GM19324 (cell line): ENCODE measurements at regions not wholly inside any gene's neighbourhood (a gene's known extent, or its start where the extent isn't known, plus 50 kb on each side); places are given as distances from the start of the nearest gene placed in this dataset.
"Not testable (repeated sequence)": the region's sequence is repeated elsewhere in the genome, so short reads cannot be mapped to it uniquely, and the experiment has no call there.

ENCODE experiments used
- ATAC-seq: cut with Tn5 transposase; IDR thresholded peaks from one replicate; pipeline ENCODE4 v1.9.1; 2021; ENCODE audit warnings: mild to moderate bottlenecking, moderate library complexity; ENCODE audit not compliant: unreplicated experiment, low FRiP score

DNA sequence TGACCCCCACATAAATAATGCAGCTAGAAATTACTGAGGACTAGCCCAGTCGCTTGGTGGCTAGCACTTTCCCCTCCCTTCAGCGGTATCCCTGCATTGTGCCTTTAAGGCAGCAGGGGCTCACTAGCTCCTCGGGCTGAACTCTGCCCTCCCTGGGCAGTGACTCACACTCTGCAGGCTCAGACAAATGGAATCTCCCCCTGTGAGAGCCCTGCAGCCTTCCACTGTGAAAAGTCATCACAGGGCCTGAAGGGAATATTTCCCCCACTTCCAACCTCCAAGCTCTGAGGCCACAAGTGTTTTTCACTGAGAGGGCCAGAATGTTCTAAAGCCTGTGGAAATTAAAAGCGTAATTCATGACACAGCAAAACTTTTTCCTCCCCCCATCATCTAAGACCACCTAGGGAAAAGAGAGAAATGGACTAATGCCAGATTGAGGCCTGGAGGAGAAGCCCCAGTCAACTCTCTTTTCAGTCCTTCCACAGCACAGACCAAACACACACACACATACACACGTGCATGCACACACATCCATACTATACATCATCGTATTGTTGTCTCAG is 93.6 kb upstream of the COL1A2 start:
- no peak for ATAC-seq

DNA sequence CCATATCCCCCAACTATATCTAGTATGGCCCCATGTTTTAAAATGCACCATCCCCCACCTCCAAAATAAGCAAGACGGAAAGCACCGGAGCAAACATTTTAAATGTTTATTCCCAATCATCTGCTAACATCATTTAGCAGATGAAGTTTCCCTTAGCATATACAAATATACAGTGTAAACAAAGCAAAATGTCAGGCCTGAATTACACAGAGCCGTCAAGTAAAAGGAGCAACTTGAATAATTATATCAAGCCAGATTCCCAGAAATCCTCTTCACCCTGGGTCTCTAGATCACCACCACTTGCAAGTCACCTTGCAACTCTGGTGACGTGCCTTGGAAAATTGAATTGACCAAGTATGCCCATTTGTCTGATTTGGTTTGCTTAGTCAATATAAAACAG is 91.6 kb upstream of the COL1A2 start:
- ATAC-seq, result no peak

DNA sequence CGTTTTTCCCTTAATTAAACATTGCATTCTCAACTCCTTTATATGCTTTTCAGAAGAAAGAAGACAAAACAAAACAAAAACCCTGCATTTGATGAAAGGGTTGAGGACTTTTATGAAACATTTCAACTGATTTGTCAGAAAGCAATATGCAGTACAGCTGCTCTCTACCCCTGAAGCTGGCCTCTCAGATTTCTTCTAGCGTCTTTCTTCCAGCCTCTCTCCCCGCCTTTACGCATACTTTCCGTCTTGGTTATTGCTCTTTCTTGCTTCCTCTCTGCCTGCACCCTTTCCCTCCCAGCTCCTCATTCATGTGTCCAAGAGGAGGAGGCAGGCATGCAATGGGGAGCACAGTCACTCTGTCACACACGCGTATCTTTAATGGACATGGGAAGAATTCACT is 91.0 kb upstream of the COL1A2 start:
- ATAC-seq, result no peak

DNA sequence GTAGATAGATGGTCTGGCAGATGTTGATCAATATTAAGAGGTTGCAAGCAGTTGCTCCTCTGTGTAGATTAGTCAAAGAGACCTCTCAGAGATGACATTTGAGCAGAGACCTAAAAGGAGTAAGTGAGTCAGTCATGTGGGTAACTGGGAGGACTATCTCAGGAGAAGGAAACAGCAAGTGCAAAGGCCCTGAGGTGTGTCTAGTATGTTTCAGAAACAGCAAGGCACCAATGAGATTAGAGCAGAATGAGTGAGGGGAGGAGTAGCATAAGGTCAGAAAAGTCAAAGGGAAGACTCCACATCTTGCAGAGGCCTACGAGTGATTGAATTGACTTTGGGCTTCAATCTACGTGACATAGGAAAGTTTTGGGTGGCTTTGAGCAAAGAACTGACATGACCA is 89.8 kb upstream of the COL1A2 start:
- ATAC-seq, result no peak

DNA sequence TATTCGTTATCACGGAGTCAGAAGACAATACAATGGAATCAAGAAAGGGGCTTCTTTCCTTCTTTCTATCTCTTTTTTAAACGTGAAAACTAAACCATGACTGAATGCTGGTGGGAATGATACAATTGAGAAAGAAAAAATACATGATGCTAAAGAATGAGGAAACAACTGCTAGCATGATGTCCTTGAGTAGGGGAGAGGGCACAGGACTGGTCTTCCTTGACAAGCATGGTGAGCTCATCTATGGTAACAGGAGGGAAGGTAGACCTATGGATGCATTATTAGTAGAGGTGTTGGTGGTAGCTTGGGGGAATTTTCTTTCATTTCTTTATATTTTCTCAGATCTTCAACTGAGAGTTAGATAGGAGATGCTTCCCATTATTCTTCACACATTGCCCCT is 88.9 kb upstream of the COL1A2 start:
- ATAC-seq, result no peak

DNA sequence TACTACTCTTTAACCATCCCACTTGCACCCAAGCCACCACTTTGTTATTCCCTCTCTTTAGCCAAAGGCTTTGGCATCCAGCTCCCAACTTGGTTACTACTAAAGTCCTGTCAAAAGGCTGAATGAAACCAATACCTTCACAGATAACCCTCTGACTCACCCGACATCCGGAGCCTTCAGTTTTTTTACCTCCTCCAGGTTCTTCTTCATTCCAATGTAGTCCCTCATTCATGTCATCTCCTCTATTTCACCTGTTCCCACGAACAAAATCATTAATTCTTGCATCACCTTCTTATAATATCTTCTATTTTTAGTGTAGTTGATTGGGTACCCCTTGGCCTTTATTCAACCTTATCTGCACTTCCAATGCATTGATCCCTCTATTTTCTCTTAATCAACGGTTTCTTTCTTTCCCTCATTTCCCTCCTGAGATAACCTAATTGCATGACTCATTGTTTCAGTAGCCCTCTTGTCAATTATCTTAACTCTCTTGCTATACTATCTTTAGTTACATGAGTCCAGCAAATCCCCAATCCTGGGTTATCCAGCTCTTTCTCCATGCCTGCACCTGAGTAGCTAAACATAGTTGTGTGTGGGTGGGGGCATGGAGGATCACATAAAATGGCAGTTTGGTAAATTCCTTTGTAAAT is 87.2 kb upstream of the COL1A2 start:
- ATAC-seq, result no peak

DNA sequence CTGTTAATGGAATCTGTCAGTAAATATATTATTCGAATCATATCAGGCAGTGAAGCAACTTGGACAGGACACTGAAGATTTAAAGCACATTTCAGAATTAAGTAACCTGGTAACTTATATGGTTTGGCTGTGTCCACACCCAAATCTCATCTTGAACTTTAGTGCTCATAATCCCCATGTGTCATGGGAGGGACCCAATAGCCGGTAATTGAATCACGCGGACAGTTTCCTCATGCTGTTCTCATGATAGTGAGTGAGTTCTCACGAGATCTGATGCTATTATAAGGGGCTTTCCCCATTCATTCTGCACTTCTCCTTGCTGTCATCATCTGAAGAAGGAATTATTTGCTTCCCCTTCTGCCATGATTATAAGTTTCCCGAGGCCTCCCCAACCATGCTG is 83.2 kb upstream of the COL1A2 start:
- no peak for ATAC-seq

DNA sequence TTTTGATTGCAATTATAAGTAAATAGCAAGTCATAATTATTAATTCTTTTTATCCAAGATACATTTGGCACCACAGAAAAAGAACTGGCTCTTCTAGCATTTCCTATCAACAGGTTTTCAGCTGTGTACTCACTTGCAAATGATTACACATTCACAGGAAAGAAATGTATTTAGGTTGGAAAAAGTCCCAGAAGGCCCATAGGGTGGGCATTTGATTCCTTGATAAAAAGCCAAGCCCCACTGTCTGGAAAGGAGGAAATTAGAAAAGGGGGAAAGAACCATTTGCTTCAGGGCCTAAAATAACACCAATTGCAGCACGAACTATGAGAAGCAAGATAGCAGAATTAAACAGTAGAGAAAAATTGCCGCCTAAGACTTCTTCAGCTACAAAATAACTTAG is 80.8 kb upstream of the COL1A2 start:
- ATAC-seq, result no peak

DNA sequence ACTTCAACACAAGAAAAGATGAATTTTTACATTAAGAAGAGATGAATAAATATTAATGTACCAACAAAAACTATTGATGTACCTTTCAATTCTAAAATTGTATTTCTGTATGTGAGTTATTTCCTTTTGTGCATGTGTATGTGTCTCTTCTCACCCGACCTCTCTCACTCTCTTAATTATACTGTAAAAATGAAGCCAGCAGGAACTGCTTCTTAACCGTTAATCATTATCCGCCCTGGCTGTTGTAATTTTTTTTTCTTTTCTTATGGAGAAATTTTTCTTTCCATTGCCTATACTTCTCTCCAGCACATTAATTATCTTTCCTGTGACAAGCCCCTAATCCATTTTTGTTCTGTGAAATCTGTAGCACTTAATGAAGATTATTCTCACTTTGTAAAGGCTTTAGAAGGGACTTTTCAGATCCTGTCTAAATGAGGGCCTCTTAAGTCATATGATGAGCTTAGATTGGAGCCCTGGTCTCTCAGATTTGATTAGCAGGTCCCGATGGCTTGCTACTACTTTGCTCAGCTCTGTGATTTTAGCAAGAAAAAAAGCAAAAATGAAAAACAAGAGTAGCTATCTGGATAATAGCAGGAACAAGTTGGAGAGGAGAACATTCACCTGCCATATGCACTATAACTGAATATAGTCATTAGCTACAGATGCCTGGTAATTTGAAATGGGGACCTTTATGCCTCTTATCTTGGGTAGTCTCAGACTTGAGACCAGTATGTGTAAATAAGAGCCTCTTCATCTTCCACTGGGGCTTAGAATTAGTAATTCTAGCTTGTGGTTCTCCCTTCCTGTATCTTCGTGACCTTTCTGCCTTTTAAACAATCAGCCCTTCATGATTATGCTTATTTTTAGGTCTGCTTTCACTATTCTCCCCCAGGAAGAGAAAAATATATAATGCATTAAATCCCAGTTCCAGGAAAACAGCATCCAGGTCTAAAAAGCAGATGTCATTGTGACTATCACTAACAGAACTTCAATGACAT is 80.0 kb upstream of the COL1A2 start:
- no peak for ATAC-seq

DNA sequence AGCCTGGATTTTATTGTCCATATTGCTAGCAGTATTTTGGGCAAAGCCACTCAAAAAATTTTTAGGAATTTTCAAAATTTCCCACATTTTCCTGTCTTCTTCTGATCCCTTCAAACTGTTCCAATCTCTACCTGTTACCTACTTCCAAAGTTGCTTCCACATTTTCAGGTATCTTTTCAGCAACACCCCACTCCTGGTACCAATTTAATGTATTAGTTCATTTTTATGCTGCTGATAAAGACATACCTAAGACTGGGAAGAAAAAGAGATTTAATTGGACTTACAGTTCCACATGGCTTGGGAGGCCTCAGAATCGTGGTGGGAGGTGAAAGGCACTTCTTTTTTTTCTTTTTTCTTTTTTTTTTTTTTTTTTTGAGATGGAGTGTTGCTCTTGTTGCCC is 73.6 kb upstream of the COL1A2 start:
- ATAC-seq, result not testable (repeated sequence)

DNA sequence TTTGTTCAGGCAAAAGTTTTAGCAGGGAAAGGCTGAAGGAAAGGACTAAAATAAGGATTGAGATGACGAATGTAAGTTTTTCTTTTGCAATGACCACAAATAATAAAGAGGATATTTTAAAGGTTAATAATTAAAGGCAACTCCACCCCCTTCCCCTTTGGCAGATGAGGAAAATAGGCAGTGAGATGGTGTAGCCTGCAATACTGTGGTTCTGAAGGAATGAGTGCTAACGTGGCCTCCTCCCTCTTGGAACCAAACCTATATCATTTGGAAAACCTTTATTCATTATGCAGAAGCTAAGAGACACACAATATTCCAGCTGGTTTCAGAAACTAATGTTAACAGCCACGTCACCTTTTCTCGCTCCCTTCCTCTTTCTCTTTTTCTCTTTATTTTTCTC is 70.9 kb upstream of the COL1A2 start:
- no peak for ATAC-seq

DNA sequence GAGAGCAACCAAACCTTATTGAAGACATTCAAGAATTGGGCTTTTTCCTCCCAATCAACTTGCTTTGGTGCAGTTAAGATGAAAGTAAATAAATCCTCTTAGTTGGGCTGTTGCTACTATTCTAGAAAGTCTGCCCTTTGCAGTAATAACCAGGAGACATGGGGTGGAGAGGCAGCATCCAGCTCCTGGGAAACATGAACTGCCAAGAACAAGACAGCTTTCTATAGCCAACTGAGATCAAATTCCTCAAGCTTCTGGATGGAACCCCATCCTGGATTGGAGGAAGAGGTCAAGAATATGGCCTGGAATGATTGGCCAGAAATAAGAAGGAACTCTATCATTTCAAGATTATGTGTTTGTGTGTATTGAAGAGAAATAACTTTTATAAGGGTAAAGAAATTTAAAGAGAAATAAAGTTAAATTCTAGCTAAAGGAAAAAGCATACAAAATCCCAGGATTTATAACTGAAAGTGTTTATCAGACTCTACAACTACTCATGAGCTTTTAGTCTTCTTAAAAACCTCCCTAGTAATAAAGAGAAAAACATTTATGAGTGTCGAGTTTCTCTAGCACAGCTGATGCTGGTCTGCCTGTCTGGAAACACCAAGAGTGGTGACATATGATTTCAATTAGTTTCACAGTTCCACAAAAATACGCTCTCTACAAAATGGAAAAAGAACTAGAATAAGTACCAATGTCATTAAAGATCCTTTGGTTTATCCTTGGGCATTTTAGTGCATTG is 70.1 kb upstream of the COL1A2 start:
- no peak for ATAC-seq

DNA sequence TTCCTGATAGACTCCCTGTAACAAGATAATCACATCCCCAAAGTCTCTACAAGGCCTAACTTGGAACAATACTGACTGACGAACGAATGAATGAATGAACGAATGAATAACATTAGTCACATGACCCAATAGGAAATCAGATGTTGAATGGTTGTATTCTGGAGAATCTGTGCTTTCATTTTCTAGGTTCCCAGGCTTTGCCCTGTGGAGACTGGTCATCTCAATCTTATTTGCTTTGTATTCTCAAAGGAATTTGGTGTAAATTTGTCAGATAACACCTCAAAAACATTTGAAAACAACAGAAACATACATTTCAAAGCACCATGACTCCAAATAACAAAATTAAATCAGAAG is 69.6 kb upstream of the COL1A2 start:
- no peak for ATAC-seq

DNA sequence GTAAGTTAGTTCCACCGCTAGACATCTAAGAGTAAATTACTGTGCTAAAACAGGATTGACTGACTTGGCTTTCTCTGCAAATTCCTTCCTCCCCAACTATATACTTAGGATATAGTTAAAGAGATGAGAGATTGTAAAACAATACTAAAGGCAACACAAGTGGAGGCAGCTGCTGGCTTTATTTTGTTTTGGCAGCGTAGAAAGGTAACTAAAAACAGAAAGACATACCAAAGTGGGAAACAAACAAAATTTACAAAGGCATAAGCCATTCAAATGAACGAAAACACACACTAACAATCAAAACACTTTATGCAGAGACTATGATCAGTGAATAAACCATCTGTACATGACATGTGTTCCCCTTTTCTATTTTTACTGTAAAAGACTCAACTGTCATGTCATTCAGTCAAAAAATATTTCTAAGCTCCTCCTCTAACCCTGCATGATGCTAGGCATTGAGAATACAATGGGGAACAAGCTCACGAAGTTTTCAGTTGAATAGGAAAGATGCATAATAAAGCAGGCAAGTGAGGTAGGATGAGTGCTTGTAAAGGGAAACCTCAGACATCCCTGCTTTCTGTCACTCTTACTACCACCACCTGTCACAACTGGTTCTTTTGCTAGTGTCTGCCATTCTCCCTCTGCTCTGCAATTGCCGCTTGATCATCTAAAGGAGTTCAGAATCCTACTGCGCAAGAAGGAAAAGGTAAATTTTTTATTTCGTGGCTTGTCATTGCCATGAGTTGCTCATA is 64.2 kb upstream of the COL1A2 start:
- ATAC-seq, result no peak

DNA sequence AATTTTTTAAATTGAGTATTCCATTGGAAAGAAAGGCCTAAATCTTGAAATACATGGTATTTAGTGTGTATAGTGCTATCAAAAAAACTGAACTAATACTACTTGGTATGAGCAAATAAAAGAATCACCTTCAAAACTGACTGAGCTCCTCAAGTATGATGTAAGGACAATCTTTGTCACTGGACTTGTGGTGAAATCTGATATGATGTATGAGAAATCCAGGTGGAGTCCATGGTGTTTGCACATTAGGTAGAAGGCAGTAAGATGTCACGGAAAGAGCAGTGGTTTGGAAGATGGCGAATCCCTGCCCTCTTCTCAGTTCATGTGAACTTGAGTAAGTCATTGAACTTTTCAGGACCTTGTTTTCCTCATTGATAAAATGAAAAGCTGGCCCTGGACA is 62.1 kb upstream of the COL1A2 start:
- ATAC-seq, result no peak

DNA sequence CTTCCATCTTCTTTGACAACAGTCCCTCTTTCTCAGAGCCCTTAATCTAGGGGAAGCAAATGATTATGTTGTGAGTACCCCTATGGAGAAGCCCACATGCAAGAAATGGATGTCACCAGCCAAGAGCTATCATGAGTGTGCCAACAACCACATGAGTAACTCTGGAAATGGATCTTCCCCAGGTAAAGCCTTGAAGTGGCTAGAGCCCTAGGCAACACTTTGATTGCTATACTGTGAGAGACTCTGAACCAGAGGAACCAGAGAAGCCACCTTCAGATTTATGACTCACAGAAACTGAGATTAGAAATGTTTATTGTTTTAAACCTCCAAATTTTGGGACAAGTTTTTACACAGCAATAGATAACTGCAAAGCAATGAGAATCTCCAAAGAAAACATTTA is 60.9 kb upstream of the COL1A2 start:
- no peak for ATAC-seq

DNA sequence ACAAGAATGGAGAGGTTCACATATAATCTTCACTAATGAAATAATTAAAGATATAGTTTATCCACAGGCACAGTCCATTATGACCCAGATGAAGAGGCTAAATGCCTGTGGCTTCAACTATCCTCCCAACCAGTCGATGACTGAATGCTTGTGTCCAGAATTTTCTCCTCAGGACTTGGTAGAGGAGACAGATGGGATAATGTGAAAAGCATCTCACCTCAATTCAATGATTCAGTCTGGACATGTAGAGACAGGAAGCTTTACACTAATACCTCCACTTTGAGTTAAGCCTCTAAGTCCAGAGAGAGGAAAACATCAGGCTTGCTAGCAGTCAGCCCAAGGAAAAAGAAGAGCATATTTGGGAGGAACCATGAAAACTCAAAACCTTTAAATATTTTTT is 59.1 kb upstream of the COL1A2 start:
- no peak for ATAC-seq

DNA sequence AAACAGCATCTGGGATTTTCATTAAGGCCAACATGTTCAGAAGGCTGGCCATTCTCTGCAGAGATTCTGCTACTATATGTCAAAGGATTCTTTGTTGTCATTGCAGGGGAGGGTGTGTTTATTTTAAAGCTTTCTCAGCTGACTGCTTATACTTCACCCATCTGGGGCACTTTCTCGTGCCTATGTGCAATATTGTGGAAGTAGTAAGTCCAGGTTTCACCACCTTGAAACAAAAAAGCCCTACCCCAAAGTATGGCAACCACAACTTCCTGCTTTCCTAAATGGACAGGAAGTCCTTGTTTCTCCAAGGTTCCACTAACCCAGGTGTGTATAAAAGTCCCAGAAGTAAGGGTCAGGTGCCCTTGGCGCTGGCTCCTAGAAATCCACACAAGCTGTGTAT is 58.7 kb upstream of the COL1A2 start:
- ATAC-seq, result no peak

DNA sequence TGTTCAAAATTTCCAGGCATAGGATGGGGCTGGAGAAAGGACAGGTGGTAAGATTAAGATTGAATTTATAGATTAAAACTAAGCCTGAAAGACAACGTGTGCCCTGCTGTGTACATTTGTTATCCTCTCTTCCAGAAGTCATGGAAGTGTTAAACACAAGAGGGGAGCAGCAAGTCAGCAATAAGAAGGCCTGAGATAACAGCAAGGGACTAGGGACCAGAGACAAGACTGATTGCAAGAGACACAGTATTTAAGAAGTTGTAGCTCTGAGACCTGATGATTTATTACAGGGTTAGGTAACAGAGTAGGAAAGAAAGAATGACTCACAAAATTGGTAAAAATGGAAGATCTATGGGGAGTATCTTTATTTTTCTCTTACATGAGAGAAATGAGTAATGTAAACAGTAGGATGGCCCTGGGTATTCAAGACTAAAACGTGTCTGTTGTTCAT is 55.7 kb upstream of the COL1A2 start:
- no peak for ATAC-seq

DNA sequence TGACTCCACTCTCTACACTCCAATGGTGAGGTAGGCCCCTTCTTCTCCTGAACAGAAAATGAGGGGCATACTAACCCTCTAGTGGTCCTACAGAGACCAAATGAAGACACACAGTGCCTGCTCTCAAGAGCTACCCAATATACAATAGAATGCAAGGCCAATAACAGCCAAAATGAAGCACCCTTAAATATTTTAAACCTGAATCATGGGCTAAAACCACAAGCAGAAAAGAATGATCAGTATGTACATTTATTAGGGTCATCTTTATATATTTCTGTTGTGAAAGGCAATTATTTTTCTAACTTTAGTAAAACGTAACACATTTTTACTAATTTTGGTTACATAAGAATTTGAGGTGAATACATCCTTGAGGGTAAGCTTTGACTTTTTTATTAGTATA is 49.9 kb upstream of the COL1A2 start:
- ATAC-seq, result no peak
